ENCODE measurements at regions not wholly inside any gene's neighbourhood (a gene's known extent, or its start where the extent isn't known, plus 50 kb on each side); places are given as distances from the start of the nearest gene placed in this dataset.

DNA sequence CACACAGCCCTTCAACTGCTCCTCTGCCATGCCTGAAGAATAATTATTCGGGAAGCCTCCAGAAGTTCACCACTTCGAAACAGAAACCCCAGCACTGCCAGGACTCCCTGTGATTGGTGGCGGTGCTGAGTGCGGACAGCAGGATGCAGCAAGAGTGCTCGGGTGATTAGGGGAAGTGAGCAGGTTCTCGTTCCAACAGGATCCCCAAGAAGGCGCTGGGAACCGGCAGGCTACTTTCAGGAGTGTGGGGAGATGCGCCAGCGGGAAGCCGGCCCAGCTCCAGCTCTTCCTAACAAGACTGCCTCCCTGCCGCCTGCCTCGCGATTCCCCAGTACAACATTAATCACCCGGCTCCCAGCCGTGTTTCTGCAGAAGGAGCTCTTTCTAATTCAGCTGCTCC lies 630.2 kb downstream of the BRD1 start:
- Histone ChIP-seq H3K4me1 (peaks cover 0 to 17% (median 4%) of the 10 kb centered on the region in 12 donors), H3K9me3 (no peaks in the 10 kb centered on the region), H3K27ac (no peak overlapping the region), H3K36me3 (no peaks in the 10 kb centered on the region), H3K4me3 (no peak overlapping the region), H3K27me3 (peaks cover 0 to 16% (median 0%) of the 10 kb centered on the region in 9 donors)
- 4 to 11% (median 9%) methylated on average over 16 of the region's 16 CpGs for WGBS, 4 donors
- ATAC-seq (no peak), DNase-seq (no peak)
- intact Hi-C loops (cut with DNase I): no loop called here
- TF ChIP-seq, protein P1, sequence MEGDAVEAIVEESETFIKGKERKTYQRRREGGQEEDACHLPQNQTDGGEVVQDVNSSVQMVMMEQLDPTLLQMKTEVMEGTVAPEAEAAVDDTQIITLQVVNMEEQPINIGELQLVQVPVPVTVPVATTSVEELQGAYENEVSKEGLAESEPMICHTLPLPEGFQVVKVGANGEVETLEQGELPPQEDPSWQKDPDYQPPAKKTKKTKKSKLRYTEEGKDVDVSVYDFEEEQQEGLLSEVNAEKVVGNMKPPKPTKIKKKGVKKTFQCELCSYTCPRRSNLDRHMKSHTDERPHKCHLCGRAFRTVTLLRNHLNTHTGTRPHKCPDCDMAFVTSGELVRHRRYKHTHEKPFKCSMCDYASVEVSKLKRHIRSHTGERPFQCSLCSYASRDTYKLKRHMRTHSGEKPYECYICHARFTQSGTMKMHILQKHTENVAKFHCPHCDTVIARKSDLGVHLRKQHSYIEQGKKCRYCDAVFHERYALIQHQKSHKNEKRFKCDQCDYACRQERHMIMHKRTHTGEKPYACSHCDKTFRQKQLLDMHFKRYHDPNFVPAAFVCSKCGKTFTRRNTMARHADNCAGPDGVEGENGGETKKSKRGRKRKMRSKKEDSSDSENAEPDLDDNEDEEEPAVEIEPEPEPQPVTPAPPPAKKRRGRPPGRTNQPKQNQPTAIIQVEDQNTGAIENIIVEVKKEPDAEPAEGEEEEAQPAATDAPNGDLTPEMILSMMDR (IDR thresholded peaks at IDR 0.05): no peak
- TF ChIP-seq POLR2A (IDR thresholded peaks at IDR 0.05): no peak

DNA sequence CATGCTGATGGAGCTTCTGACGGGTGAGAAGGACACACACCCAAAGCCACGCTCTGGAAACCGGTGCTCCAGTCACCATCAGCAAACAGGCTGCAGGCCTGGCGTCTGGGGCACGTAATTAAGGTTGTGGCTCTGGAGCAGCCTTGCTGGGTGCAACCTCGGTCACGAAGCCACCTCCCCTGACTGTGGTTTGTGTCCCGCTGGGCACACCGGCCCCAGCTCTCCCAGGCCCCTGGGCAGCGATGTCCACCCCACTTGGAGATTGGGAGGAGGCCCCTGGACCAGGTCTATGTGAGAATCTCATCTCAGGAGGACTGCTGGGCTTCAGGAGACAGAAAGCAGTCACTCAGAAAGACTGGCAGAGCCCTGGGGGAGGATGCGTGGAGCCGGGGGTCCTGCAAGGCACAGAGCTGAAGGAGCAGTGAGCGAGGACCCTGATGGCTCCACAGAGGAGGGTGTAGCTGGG lies 631.6 kb downstream of the BRD1 start:
- no peak for ATAC-seq
- Histone ChIP-seq H3K4me1 (peaks cover 0 to 28% (median 7%) of the 10 kb centered on the region in 12 donors), H3K9me3 (no peaks in the 10 kb centered on the region), H3K4me3 (no peak overlapping the region), H3K36me3 (no peaks in the 10 kb centered on the region), H3K27me3 (peaks cover 0 to 14% (median 0%) of the 10 kb centered on the region in 9 donors), H3K27ac (no peak overlapping the region)
- TF ChIP-seq, protein P1 (IDR thresholded peaks at IDR 0.05): no peak
- no peak for TF ChIP-seq POLR2A (IDR thresholded peaks at IDR 0.05)
- intact Hi-C loops (cut with DNase I): no loop called here
- DNase-seq: no peak
- 85 to 87% (median 87%) methylated on average over 12 to 13 of the region's 13 CpGs for WGBS, 4 donors

DNA sequence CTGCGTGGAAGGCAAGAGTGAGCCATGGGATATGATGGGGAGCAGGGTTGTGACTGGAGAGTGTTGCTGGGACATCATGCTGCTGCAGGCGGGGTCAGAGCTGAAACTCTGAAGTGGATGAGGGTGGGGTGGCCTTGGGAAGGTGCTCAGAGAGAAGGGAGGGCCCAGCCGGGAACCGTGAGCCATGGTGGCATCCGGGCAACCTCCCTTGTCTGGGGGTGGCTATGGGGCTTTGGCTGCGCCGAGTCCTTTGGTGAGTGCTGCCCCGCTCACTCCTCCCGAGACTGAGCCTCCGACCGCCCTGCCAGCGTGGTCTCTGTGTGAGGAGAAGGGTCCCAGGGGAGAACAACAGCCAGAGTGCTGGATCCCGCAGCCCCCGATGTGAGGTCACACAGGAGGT lies 632.0 kb downstream of the BRD1 start:
- TF ChIP-seq, protein P1 (IDR thresholded peaks at IDR 0.05): no peak
- TF ChIP-seq POLR2A (IDR thresholded peaks at IDR 0.05): no peak
- no peak for ATAC-seq
- H3K27me3 ChIP-seq: peaks cover 0 to 14% (median 0%) of the 10 kb centered on the region in 9 donors

DNA sequence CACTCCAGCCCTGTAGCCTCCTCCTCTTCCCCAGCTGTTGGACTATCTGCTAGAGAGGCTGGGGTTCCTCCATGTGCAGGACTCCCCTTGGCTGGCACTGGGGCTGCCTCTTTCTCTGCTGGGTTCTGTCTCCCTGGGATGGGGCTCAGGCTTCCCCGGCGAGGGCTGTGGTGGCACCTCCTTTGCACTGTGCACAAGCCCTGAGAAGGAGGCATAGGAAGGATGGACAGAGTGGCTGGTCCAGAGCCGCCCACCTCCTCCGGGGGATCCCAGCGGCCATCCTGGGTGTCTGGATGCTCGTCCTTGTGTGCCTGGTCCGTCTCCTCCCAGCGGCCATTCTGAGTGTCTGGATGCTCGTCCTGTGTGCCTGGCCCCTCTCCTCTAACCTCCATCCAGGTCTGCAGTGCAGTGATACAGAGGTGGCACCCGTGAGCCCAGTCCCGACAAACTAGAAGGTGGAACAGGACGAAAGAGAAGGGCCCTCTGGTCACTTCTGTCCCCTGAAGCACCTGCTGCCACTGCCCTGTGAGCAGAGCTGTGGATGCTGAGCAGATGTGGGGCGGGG lies 633.7 kb downstream of the BRD1 start:
- Histone ChIP-seq H3K4me1 (peaks cover 0 to 28% (median 7%) of the 10 kb centered on the region in 12 donors), H3K4me3 (no peak overlapping the region), H3K27ac (no peak overlapping the region), H3K27me3 (peaks cover 0 to 6% (median 0%) of the 10 kb centered on the region in 9 donors), H3K9me3 (no peaks in the 10 kb centered on the region), H3K36me3 (no peaks in the 10 kb centered on the region)
- ATAC-seq (no peak), DNase-seq (no peak)
- WGBS, 4 donors: 74 to 89% (median 84%) methylated on average over 9 to 13 of the region's 13 CpGs
- intact Hi-C loops (cut with DNase I): no loop called here
- TF ChIP-seq, protein P1 (IDR thresholded peaks at IDR 0.05): no peak

More for the DNA sequence above, 632.0 kb downstream of the BRD1 start:
- intact Hi-C loops (cut with DNase I): no loop called here
- no peaks in the 10 kb centered on the region for H3K9me3 ChIP-seq
- H3K4me3 ChIP-seq: no peak overlapping the region
- no peak for DNase-seq
- peaks cover 0 to 28% (median 7%) of the 10 kb centered on the region in 12 donors for H3K4me1 ChIP-seq
- H3K36me3 ChIP-seq: no peaks in the 10 kb centered on the region
- 84 to 88% (median 86%) methylated on average over 4 to 14 of the region's 14 CpGs for WGBS, 4 donors
- H3K27ac ChIP-seq: no peak overlapping the region

Measured in heart left ventricle (tissue), 16 donors.